GM20431 (cell line): ENCODE measurements at regions not wholly inside any gene's neighbourhood (a gene's known extent, or its start where the extent isn't known, plus 50 kb on each side); places are given as distances from the start of the nearest gene placed in this dataset.

Experiments used
- in situ Hi-C: fragments of 300-500 bp; cut with MseI, MboI; formaldehyde crosslinking; loops from one replicate; pipeline ENCODE4 v1.15.0; 2020; ENCODE audit warnings: low sequenced_read_pairs; ENCODE audit not compliant: unreplicated experiment

DNA sequence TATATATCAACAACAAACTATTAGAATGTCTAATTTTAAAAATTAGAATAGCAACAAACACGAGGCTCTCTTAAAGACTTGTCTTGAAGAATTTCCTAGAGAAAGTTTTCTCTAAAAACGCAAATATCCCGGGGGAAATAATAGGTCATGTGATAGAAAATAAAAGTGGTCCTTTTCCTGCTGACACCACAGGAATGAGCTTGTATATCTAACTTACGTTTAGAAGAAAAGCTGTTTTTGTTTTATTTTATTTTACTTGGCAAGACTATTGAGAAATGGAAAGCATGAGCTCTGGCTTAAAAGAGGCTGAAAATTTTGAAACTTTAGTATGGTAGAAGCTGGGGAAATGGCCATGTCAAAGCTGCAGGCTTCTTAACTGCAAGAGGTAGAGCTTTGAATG, 465.0 kb downstream of the AGTPBP1 start:
- in situ Hi-C loops, result no loop called here

- in situ Hi-C loops, result loop anchor here (25.0 kb wide), 2 partner anchors 483 to 608 kb away; partner anchors contain the start of gene NTRK2
Measured at GRCh38 chr9:85269811-85270210, 471.9 kb downstream of the AGTPBP1 start.

GRCh38 chr9:85268131-85268530, 473.6 kb downstream of the AGTPBP1 start:
- in situ Hi-C loops, result loop anchor here (25.0 kb wide), 2 partner anchors 481 to 606 kb away; partner anchors contain the start of gene NTRK2

DNA sequence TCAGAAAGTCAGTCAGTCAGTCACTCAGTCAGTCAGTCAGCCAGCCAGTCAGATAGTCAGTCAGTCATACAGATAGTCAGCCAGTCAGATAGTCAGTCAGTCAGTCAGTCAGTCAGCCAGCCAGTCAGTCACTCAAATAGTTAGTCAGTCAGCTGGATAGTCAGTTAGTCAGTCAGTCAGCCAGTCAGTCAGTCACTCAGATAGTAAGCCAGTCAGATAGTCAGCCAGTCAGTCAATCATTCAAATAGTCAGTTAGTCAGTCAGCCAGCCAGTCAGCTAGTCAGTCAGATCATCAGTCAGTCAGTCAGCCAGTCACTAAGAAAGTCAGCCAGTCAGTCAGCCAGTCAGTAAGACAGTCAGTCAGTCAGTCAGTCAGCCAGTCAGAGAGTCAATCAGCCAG, 477.1 kb downstream of the AGTPBP1 start:
- in situ Hi-C loops, result loop anchor here (25.0 kb wide), 2 partner anchors 477 to 602 kb away; partner anchors contain the start of gene NTRK2

DNA sequence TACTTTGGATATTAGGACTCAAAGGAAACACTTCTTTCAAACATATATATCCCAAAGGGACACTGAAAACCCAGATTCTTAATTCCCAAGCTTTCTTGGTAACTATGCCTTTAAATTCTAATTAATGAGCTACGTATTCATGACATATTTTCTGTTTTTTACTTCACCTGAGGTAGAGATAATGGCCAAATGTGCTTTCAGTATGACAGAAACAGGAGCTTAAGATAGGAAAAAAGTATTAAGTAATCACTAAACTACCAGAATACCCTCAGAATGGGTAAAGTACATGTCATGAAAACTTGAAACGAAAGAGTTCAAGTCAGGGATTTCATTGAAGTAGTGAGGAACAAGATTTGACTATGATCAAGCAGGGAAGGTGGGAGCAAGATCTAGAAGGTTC, 478.5 kb downstream of the AGTPBP1 start:
- in situ Hi-C loops, result loop anchor here (25.0 kb wide), 2 partner anchors 476 to 601 kb away; partner anchors contain the start of gene NTRK2

DNA sequence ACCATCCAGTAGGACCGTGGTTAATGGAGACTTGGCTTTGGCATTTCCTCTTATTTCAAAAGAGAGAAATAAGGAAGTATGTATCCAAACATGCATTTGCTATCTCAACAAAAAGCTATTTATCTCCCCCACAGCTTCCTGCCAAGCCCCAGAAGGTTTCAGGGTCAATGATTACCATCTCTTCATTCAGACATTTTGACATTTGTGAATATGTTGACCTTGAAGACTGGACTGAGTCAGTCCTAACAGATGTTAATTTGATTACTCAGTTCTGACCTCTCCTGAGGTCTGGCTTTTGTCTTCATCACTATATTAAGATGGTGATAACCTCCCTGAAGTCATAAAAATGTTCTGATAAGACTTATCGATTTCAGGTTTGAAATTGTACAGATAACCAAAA, 479.4 kb downstream of the AGTPBP1 start:
- in situ Hi-C loops, result loop anchor here (25.0 kb wide), 2 partner anchors 475 to 600 kb away; partner anchors contain the start of gene NTRK2

DNA sequence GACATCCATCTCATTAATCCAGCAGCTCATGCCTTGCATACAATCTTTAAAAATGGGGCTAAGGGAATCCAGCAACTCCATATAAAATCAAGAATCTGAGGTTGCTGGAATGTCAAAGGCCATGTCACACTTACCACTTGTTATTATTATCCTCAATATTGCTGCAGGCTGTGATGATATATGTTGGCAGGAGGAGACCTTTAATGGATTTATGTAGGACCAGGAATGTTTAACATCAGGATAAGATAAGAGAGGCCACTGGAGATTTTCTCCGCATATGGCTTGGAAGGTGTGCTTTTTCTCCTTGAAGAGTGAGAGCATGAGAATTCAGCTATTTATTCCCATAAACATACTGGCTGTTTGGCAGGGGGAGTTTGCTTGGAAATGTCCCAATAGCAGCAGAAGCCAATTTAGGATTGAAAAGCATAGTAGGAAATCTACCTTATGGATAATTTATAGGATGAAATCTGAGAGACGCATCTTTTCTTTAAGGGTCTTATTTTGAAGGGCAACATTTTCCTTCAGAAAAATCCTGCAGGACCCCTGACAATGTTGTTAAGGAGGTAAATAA, 481.4 kb downstream of the AGTPBP1 start:
- in situ Hi-C loops, result loop anchor here (25.0 kb wide), 2 partner anchors 473 to 598 kb away; partner anchors contain the start of gene NTRK2

- in situ Hi-C loops, result loop anchor here (25.0 kb wide), 2 partner anchors 472 to 597 kb away; partner anchors contain the start of gene NTRK2
Measured at GRCh38 chr9:85258823-85259370, 482.9 kb downstream of the AGTPBP1 start.

GRCh38 chr9:85258236-85258635, 483.5 kb downstream of the AGTPBP1 start:
- in situ Hi-C loops, result loop anchor here (25.0 kb wide), 2 partner anchors 471 to 596 kb away; partner anchors contain the start of gene NTRK2

GRCh38 chr9:85249313-85249621, 492.5 kb downstream of the AGTPBP1 start:
- in situ Hi-C loops, result no loop called here

GRCh38 chr9:85248514-85249312, 493.0 kb downstream of the AGTPBP1 start:
- in situ Hi-C loops, result no loop called here

- in situ Hi-C loops, result no loop called here
Measured at GRCh38 chr9:85246541-85246940, 495.2 kb downstream of the AGTPBP1 start.

DNA sequence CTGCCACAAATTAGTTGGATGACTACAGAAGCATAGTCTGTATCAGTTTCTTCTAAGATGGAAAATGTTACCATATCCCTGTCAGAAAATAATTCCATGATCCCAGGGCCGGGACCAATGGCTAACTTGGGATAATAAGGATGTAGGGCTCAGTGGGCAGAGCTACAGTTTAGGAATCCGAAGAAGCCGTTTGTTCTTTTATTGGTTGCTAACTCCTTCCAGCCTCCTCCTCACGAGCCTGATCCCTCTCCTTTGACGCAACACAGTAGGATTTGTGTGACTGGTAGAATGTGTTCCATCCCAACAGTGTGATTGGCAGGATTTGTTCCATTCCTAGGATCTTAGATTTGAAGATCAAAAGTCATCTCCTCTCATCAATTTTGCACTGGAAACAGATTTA, 496.9 kb downstream of the AGTPBP1 start:
- in situ Hi-C loops, result no loop called here

- in situ Hi-C loops, result no loop called here
Measured at GRCh38 chr9:85243977-85244376, 497.8 kb downstream of the AGTPBP1 start.

GRCh38 chr9:85237478-85237877, 504.3 kb downstream of the AGTPBP1 start:
- in situ Hi-C loops, result no loop called here

DNA sequence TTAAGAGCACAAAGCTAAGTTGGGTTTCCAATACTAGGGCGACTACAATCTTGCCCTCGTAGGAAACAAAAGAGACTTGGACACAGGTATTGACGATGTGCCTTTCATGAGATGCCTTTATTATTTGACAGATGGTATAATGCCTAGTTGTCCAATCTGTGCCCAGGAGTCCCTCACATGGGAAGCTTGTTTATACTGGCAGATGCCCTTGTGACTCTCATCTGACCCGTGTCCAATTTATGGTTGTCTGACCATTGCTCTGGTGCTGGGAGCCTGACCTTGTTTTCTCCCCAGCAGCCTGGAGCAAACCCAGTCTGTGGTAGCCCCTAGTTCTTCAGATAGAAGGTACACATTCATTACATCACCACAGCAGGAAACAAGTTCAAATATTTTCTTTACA, 511.7 kb downstream of the AGTPBP1 start:
- in situ Hi-C loops, result no loop called here

- in situ Hi-C loops, result no loop called here
Measured at GRCh38 chr9:85228111-85228855, 513.5 kb downstream of the AGTPBP1 start.

- in situ Hi-C loops, result no loop called here
Measured at GRCh38 chr9:85225180-85225579, 516.6 kb downstream of the AGTPBP1 start.

DNA sequence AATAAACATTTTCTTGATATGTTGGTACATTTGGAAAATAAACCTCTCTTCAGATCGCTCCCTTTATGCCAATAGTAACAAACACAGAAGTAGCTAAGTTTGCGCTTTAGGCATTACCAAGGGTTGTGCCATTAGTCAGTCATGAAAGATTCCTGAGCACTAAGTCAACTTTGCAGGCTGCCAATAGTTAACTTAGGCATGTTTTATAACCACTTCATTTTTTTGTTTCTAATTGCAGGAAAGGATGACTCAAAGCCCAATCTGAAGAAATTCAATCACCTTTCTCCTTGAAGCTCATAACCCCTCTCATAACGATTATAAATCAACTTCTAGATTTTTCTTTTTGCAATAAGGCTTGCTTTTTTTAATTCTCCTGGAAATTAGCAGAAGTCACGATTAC, 517.0 kb downstream of the AGTPBP1 start:
- in situ Hi-C loops, result no loop called here

DNA sequence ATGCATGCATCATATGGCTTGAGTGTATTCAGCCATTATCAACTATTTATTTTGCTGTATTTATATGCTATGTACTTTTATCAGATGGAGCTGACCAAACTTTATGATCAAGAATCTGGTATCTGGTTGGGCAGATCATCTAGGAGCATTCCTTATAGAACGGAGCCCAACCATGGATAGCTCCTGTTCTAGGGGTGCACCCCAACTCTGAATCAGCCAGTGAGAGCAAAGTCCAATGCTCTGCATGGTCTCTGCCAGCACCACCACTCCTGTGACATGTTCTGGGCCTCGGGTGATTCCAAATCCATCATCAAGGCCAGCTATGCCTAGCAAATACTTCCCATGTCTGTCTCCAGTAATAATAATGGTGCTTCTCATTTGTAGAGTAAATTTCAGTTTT, 517.5 kb downstream of the AGTPBP1 start:
- in situ Hi-C loops, result no loop called here
